IMR-90 (cell line): ENCODE measurements at regions not wholly inside any gene's neighbourhood (a gene's known extent, or its start where the extent isn't known, plus 50 kb on each side); places are given as distances from the start of the nearest gene placed in this dataset.

ENCODE experiments used
- ATAC-seq: fragments of 200-7000 bp; cut with Tn5 transposase; 2 replicates; pipeline ENCODE4 v1.9.1; 2020; ENCODE audit warnings: low read depth, mild to moderate bottlenecking, moderate library complexity
- BruUV-seq: library from RNA; stranded (reverse); fragments of 400-500 nt; replicated peaks from 2 replicates; lab custom pipeline; 2021; lab: Mats Ljungman, UMichigan
- CTCF ChIA-PET: fragments of 300-600 bp; formaldehyde crosslinking; extraction: SDS; loops from one replicate; lab custom pipeline; 2021; ENCODE audit warnings: antibody characterized with exemption; lab: Yijun Ruan, JAX
- POLR2A ChIA-PET: fragments of 300-600 bp; sonication (Branson Sonifier 250); formaldehyde crosslinking; loops from one replicate; lab custom pipeline; 2022; ENCODE audit warnings: antibody characterized with exemption; ENCODE audit not compliant: unreplicated experiment; lab: Charles Lee
- DNase-seq: peaks from one replicate; pipeline ENCODE4 v3.0.0; 2013
- H2AFZ ChIP-seq: replicated peaks from 2 replicates; pipeline ENCODE3; 2013; ENCODE audit warnings: low read length, mild to moderate bottlenecking; ENCODE audit not compliant: poor library complexity
- H2AK5ac ChIP-seq: 2 replicates; pipeline ENCODE4 v1.6.1; 2013; ENCODE audit warnings: low read depth, low read length, inconsistent platforms
- H2AK9ac ChIP-seq: replicated peaks from 2 replicates; pipeline ENCODE3; 2013; ENCODE audit warnings: mild to moderate bottlenecking, low read depth, low read length, moderate library complexity; ENCODE audit not compliant: poor library complexity
- H2BK120ac ChIP-seq: 2 replicates; pipeline ENCODE4 v1.6.1; 2013; ENCODE audit warnings: low read depth, low read length, inconsistent platforms
- H2BK15ac ChIP-seq: 3 replicates; pipeline ENCODE4 v1.6.1; 2013; ENCODE audit warnings: low read depth, low read length, inconsistent platforms
- H2BK20ac ChIP-seq: 2 replicates; pipeline ENCODE4 v1.6.1; 2013; ENCODE audit warnings: low read depth, mild to moderate bottlenecking, inconsistent platforms, low read length, moderate library complexity
- H2BK5ac ChIP-seq: 2 replicates; pipeline ENCODE4 v1.6.1; 2013; ENCODE audit warnings: mild to moderate bottlenecking, low read depth, low read length, inconsistent platforms; ENCODE audit not compliant: poor library complexity, severe bottlenecking
- H3K14ac ChIP-seq: replicated peaks from 2 replicates; pipeline ENCODE4 v1.6.1; 2013; ENCODE audit warnings: low read depth, low read length, inconsistent platforms
- H3K18ac ChIP-seq: 2 replicates; pipeline ENCODE4 v1.6.1; 2013; ENCODE audit warnings: low read depth, low read length, control low read depth
- H3K23ac ChIP-seq: 2 replicates; pipeline ENCODE4 v1.6.1; 2013; ENCODE audit warnings: low read depth, low read length, inconsistent platforms
- H3K27ac ChIP-seq: 2 replicates; pipeline ENCODE4 v1.5.1; 2013; ENCODE audit warnings: mild to moderate bottlenecking, control low read depth, low read length; ENCODE audit not compliant: insufficient read depth
- H3K27me3 ChIP-seq: 2 replicates; pipeline ENCODE4 v1.6.1; 2013; ENCODE audit warnings: low read length; ENCODE audit not compliant: control insufficient read depth, insufficient read depth
- H3K36me3 ChIP-seq: 2 replicates; pipeline ENCODE4 v1.6.1; 2013; ENCODE audit warnings: low read length, mixed read lengths; ENCODE audit not compliant: control insufficient read depth, insufficient read depth
- H3K4ac ChIP-seq: 2 replicates; pipeline ENCODE4 v1.6.1; 2013; ENCODE audit warnings: low read depth, low read length, inconsistent platforms
- H3K4me1 ChIP-seq: 2 replicates; pipeline ENCODE4 v1.6.1; 2013; ENCODE audit warnings: low read length, mixed read lengths; ENCODE audit not compliant: control insufficient read depth, insufficient read depth
- H3K4me2 ChIP-seq: 2 replicates; pipeline ENCODE4 v1.6.1; 2013; ENCODE audit warnings: low read depth, mild to moderate bottlenecking, control low read depth, low read length, moderate library complexity
- H3K4me3 ChIP-seq: 2 replicates; pipeline ENCODE4 v1.5.1; 2013; ENCODE audit warnings: low read depth, mild to moderate bottlenecking, control low read depth, low read length, moderate library complexity; ENCODE audit not compliant: insufficient read depth
- H3K56ac ChIP-seq: 2 replicates; pipeline ENCODE4 v1.6.1; 2013; ENCODE audit warnings: low read length, inconsistent platforms; ENCODE audit not compliant: insufficient read depth; ENCODE audit errors: extremely low read depth
- H3K79me1 ChIP-seq, 2 experiments: 2 replicates each; pipeline ENCODE4 v1.6.1; 2013; ENCODE audit warnings: low read length in 2 of 2, inconsistent platforms in 1 of 2, low read depth in 1 of 2
- H3K9ac ChIP-seq: 2 replicates; pipeline ENCODE4 v1.6.1; 2013; ENCODE audit warnings: low read depth, low read length, control low read depth
- H3K9me1 ChIP-seq: 2 replicates; pipeline ENCODE4 v1.6.1; 2013; ENCODE audit warnings: low read length, inconsistent platforms; ENCODE audit not compliant: insufficient read depth
- H3K9me3 ChIP-seq: 2 replicates; pipeline ENCODE4 v1.6.1; 2013; ENCODE audit warnings: low read length; ENCODE audit not compliant: control insufficient read depth, insufficient read depth
- H4K20me1 ChIP-seq: 2 replicates; pipeline ENCODE4 v1.6.1; 2013; ENCODE audit warnings: low read length, inconsistent platforms; ENCODE audit not compliant: insufficient read depth
- H4K5ac ChIP-seq: 2 replicates; pipeline ENCODE4 v1.6.1; 2013; ENCODE audit warnings: mild to moderate bottlenecking, low read depth, low read length, control low read depth
- H4K8ac ChIP-seq, 2 experiments: 2 replicates each; pipeline ENCODE4 v1.6.1; 2013; ENCODE audit warnings: low read depth in 2 of 2, low read length in 2 of 2, control low read depth in 1 of 2, inconsistent platforms in 1 of 2
- H4K91ac ChIP-seq: 2 replicates; pipeline ENCODE4 v1.6.1; 2013; ENCODE audit warnings: low read depth, low read length, inconsistent platforms; ENCODE audit not compliant: insufficient read depth
- BHLHE40 ChIP-seq: fragments of 150-350 bp; IDR thresholded peaks from 2 replicates; pipeline ENCODE4 v1.6.1; 2016; ENCODE audit warnings: mild to moderate bottlenecking, low read depth, low read length
- CEBPB ChIP-seq: IDR thresholded peaks from 2 replicates; pipeline ENCODE4 v1.6.1; 2012; ENCODE audit warnings: low read depth, low read length, improper control_type of control experiment
- CHD1 ChIP-seq: IDR thresholded peaks from 2 replicates; pipeline ENCODE4 v1.6.1; 2012; ENCODE audit warnings: low read depth, low read length, improper control_type of control experiment
- CTCF ChIP-seq: conservative IDR thresholded peaks from 2 replicates; pipeline ENCODE4 v1.5.1; 2012; ENCODE audit warnings: mild to moderate bottlenecking, low read depth, low read length, improper control_type of control experiment
- FOS ChIP-seq: fragments of 150-350 bp; IDR thresholded peaks from 2 replicates; pipeline ENCODE4 v1.6.1; 2016; ENCODE audit warnings: low read depth, low read length
- MAFK ChIP-seq: IDR thresholded peaks from 2 replicates; pipeline ENCODE4 v1.6.1; 2012; ENCODE audit warnings: low read depth, low read length, improper control_type of control experiment
- MAZ ChIP-seq: IDR thresholded peaks from 2 replicates; pipeline ENCODE4 v1.6.1; 2012; ENCODE audit warnings: low read depth, mild to moderate bottlenecking, low read length, improper control_type of control experiment, moderate library complexity, borderline replicate concordance
- MXI1 ChIP-seq: IDR thresholded peaks from 2 replicates; pipeline ENCODE4 v1.6.1; 2012; ENCODE audit warnings: low read depth, mild to moderate bottlenecking, low read length, moderate library complexity, borderline replicate concordance
- NFE2L2 ChIP-seq: fragments of 150-350 bp; IDR thresholded peaks from 2 replicates; pipeline ENCODE4 v1.6.1; 2016; ENCODE audit warnings: low read depth, mild to moderate bottlenecking, low read length
- POLR2A ChIP-seq: IDR thresholded peaks from 2 replicates; pipeline ENCODE4 v1.6.1; 2012; ENCODE audit warnings: mild to moderate bottlenecking, low read depth, low read length
- RAD21 ChIP-seq: IDR thresholded peaks from 2 replicates; pipeline ENCODE4 v1.6.1; 2012; ENCODE audit warnings: low read length, improper control_type of control experiment
- RCOR1 ChIP-seq: IDR thresholded peaks from 2 replicates; pipeline ENCODE4 v1.6.1; 2012; ENCODE audit warnings: mild to moderate bottlenecking, low read length, improper control_type of control experiment; ENCODE audit not compliant: insufficient replicate concordance
- RFX5 ChIP-seq: IDR thresholded peaks from 2 replicates; pipeline ENCODE4 v1.8.0; 2012; ENCODE audit warnings: low read depth, mild to moderate bottlenecking, low read length, moderate library complexity
- SMC3 ChIP-seq: fragments of 150-350 bp; IDR thresholded peaks from 2 replicates; pipeline ENCODE4 v1.6.1; 2016; ENCODE audit warnings: low read depth, mild to moderate bottlenecking, antibody characterized with exemption, low read length, moderate library complexity
- WGBS, 2 experiments: methylation state at CpG; one replicate each; pipeline versions ENCODE4 v1.1.5 to v1.1.7; 2013; ENCODE audit warnings: missing lambda C conversion rate in 2 of 2; ENCODE audit not compliant: insufficient read length in 1 of 2; ENCODE audit errors: extremely low coverage in 2 of 2; 5-methylcytosine and 5-hydroxymethylcytosine counted together
- dilution Hi-C: fragments of 300-500 bp; cut with HindIII; formaldehyde crosslinking; loops from one replicate; pipeline ENCODE4 v1.14.3; 2018; ENCODE audit warnings: low sequenced_read_pairs; ENCODE audit not compliant: unreplicated experiment
- in situ Hi-C: fragments of 300-500 bp; cut with MboI; formaldehyde crosslinking; loops from 3 replicates; pipeline ENCODE4 v1.14.3; 2019; ENCODE audit warnings: low sequenced_read_pairs, inconsistent platforms, mixed read lengths
- intact Hi-C: fragments of 100-400 bp; cut with micrococcal nuclease; formaldehyde crosslinking; loops from 2 replicates; pipeline ENCODE4 v1.10.0; 2022
- TF ChIP-seq, protein P1 (sequence below): fragments of 150-350 bp; IDR thresholded peaks from 2 replicates; pipeline ENCODE4 v1.6.1; 2017; ENCODE audit warnings: mild to moderate bottlenecking, antibody characterized with exemption, low read length, low read depth
- TF ChIP-seq, protein P2 (sequence below): fragments of 150-350 bp; IDR thresholded peaks from 2 replicates; pipeline ENCODE4 v1.6.1; 2016; ENCODE audit warnings: low read depth, mild to moderate bottlenecking, low read length, moderate library complexity, borderline replicate concordance

- BruUV-seq: no TSS peak
- Histone ChIP-seq H3K18ac (no peak overlapping the region), H4K20me1 (no peaks in the 10 kb centered on the region), H3K14ac (no peak overlapping the region), H3K36me3 (no peaks in the 10 kb centered on the region), H3K4me1 (no peaks in the 10 kb centered on the region), H2BK120ac (no peak overlapping the region), H2BK15ac (no peak overlapping the region), H3K27me3 (0 out of 2 replicates have a peak, but pooled peaks cover 2% of the 10 kb centered on the region), H2BK20ac (no peak overlapping the region), H3K4me2 (no peak overlapping the region), H3K9me3 (no peaks in the 10 kb centered on the region), H4K5ac (no peak overlapping the region), H3K9me1 (no peaks in the 10 kb centered on the region), H3K56ac (no peak overlapping the region), H2AK9ac (no peak overlapping the region), H4K91ac (no peak overlapping the region), H4K8ac (no peak overlapping the region), H3K23ac (no peak overlapping the region), H3K27ac (no peak overlapping the region), H2AK5ac (no peak overlapping the region), H2AFZ (no peak overlapping the region), H3K4ac (no peak overlapping the region), H3K79me1 (no peaks in the 10 kb centered on the region), H2BK5ac (no peak overlapping the region), H3K4me3 (no peak overlapping the region), H3K9ac (no peak overlapping the region)
- ATAC-seq (no peak), DNase-seq (no peak)
- CTCF ChIA-PET: no interaction called here
- in situ Hi-C loops: no loop called here
- intact Hi-C loops: no loop called here
- TF ChIP-seq, protein P1, sequence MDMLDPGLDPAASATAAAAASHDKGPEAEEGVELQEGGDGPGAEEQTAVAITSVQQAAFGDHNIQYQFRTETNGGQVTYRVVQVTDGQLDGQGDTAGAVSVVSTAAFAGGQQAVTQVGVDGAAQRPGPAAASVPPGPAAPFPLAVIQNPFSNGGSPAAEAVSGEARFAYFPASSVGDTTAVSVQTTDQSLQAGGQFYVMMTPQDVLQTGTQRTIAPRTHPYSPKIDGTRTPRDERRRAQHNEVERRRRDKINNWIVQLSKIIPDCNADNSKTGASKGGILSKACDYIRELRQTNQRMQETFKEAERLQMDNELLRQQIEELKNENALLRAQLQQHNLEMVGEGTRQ: no peak
- TF ChIP-seq RCOR1 (no peak), CTCF (no peak), MAFK (no peak), BHLHE40 (no peak), POLR2A (no peak), NFE2L2 (no peak), RAD21 (no peak), SMC3 (no peak), MAZ (no peak), CHD1 (no peak), RFX5 (no peak), MXI1 (no peak), FOS (no peak), CEBPB (no peak)
- TF ChIP-seq, protein P2, sequence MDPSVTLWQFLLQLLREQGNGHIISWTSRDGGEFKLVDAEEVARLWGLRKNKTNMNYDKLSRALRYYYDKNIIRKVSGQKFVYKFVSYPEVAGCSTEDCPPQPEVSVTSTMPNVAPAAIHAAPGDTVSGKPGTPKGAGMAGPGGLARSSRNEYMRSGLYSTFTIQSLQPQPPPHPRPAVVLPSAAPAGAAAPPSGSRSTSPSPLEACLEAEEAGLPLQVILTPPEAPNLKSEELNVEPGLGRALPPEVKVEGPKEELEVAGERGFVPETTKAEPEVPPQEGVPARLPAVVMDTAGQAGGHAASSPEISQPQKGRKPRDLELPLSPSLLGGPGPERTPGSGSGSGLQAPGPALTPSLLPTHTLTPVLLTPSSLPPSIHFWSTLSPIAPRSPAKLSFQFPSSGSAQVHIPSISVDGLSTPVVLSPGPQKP: no peak
- WGBS, 2 experiments: no CpG with 5 or more reads among the region's 1 CpG
- dilution Hi-C loops: no loop called here
- POLR2A ChIA-PET: no interaction called here
Measured at GRCh38 chr4:108555701-108556100, 64.7 kb upstream of the RPL34 start.
